ENCODE measurements at regions not wholly inside any gene's neighbourhood (a gene's known extent, or its start where the extent isn't known, plus 50 kb on each side); places are given as distances from the start of the nearest gene placed in this dataset.
A peak's percentile ranks its signal among the peaks of the same experiment; 100 is the strongest.

GRCh38 chr5:175599210-175599609 is 58.7 kb upstream of the HRH2 start:
- H3K27me3 ChIP-seq (ENCODE audit: control insufficient read depth, insufficient read depth, low read length), result no peaks in the 10 kb centered on the region
- H3K27ac ChIP-seq (ENCODE audit: low read length), result no peak overlapping the region
- no peak overlapping the region for H3K4me3 ChIP-seq (ENCODE audit: low read length)
- no peak overlapping the region for H3K9ac ChIP-seq (ENCODE audit: low read length)
- H3K36me3 ChIP-seq (ENCODE audit: control insufficient read depth, low read depth, low read length), result no peaks in the 10 kb centered on the region
- no peaks in the 10 kb centered on the region for H3K9me3 ChIP-seq (ENCODE audit: control insufficient read depth, low read depth, low read length)
- peaks cover 24% of the 10 kb centered on the region for H3K4me1 ChIP-seq (ENCODE audit: control insufficient read depth, low read depth, low read length)

- Histone ChIP-seq H3K9ac (ENCODE audit: low read length) (no peak overlapping the region), H3K36me3 (ENCODE audit: control insufficient read depth, low read depth, low read length) (no peaks in the 10 kb centered on the region), H3K27me3 (ENCODE audit: control insufficient read depth, insufficient read depth, low read length) (no peaks in the 10 kb centered on the region), H3K9me3 (ENCODE audit: control insufficient read depth, low read depth, low read length) (peaks cover 19% of the 10 kb centered on the region), H3K4me3 (ENCODE audit: low read length) (peak overlapping the region; percentile 8), H3K27ac (ENCODE audit: low read length) (peak overlapping the region; percentile 37), H3K4me1 (ENCODE audit: control insufficient read depth, low read depth, low read length) (peaks cover 20% of the 10 kb centered on the region)
Observed at GRCh38 chr5:175603987-175604739, 53.7 kb upstream of the HRH2 start.

GRCh38 chr5:175606409-175606808 is 51.5 kb upstream of the HRH2 start:
- H3K27me3 ChIP-seq (ENCODE audit: control insufficient read depth, insufficient read depth, low read length), result no peaks in the 10 kb centered on the region
- H3K4me1 ChIP-seq (ENCODE audit: control insufficient read depth, low read depth, low read length), result peaks cover 20% of the 10 kb centered on the region
- no peak overlapping the region for H3K27ac ChIP-seq (ENCODE audit: low read length)
- no peaks in the 10 kb centered on the region for H3K36me3 ChIP-seq (ENCODE audit: control insufficient read depth, low read depth, low read length)
- H3K9ac ChIP-seq (ENCODE audit: low read length), result no peak overlapping the region
- peaks cover 19% of the 10 kb centered on the region for H3K9me3 ChIP-seq (ENCODE audit: control insufficient read depth, low read depth, low read length)
- no peak overlapping the region for H3K4me3 ChIP-seq (ENCODE audit: low read length)
